ENCODE measurements at regions not wholly inside any gene's neighbourhood (a gene's known extent, or its start where the extent isn't known, plus 50 kb on each side); places are given as distances from the start of the nearest gene placed in this dataset.

DNA sequence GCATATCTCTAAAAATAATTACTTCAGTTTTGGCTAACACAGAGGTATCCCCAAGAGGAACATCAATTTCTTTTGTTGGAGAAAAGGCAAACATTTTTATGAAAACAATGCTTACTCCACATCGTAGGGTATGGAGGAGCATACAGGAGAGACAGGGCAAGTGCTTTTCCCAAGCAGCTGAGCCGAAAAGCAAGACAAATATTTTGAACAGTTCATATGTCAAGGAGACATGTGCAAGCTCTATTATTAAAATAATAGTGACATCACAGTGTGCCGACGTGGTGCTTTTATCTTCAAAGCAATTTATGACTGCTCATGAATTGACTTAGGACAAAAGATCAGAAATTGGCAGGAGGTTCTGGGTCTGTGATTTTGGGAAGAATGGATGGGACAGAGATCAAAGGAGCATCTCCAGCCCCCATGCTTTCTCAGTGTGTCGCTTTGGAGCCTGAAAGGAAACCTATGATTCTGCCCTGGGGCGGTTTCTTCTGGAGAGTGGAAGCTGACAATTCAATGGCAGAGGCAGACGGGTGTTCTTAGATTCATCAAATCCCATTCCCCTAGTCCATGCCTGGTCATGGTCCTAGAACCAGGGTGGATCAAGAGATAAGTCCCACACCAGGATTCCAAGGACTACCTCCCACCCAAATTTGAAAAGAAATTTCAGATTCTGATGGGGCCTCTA, 97.1 kb downstream of the JCAD start:
- DNase-seq: no peak

DNA sequence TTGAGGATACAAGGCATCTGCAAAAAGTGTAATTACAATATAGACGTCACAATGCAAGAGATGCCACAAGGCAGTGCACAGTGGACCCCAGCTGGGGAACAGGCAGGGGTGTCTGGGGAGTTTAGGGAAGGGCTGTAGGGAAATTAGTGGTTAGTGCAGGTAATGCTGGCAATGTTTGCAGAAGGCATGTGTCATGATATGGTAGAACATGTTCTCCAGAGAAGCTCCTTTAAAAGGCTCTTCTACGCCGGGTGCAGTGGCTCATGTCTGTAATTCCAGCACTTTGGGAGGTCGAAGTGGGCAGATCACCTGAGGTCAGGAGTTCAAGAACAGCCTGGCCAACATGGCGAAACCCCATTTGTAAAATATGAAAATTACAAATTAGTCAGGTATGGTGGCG, 98.0 kb downstream of the JCAD start:
- DNase-seq: no peak

DNA sequence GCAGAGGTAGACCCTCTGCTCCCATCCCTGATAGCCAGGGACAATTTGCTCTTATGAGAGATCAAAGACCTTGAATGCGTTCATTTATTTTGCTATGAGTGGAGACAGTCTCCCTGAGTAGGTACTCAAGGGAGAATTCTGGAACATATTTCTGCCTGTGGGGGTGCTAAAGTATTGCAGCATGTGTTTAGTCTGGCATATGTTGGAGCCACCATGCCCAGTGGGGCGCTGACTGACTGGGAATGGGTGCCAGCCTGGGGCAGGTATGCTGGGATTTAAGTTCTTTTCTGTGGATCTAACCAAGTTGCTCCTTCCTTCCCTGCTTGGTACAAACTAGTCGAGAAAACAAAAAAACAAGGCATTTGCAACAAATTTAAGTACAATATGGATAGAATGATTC, 99.1 kb downstream of the JCAD start:
- DNase-seq: no peak

GRCh38 chr10:29959586-29959985, 99.8 kb downstream of the JCAD start:
- DNase-seq: no peak

DNA sequence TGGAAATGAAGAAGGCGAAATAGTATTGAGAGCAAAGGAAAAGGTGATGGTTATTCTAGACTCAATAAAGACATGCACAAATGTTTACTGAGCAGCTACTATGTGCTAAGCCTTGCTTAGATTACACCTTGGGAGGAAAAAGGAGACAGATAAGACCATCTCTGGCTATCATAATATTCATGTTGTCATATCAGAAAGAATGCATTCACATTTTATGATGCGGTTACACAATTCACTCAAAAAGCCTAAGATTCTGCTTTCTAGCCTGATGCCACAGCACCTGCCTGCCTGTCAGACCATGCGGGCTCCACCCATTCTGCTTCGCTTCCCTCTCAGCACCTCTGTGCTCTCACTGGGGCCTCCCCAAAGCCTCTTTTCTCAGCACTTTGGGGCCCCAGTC, 100.9 kb downstream of the JCAD start:
- DNase-seq: no peak

DNA sequence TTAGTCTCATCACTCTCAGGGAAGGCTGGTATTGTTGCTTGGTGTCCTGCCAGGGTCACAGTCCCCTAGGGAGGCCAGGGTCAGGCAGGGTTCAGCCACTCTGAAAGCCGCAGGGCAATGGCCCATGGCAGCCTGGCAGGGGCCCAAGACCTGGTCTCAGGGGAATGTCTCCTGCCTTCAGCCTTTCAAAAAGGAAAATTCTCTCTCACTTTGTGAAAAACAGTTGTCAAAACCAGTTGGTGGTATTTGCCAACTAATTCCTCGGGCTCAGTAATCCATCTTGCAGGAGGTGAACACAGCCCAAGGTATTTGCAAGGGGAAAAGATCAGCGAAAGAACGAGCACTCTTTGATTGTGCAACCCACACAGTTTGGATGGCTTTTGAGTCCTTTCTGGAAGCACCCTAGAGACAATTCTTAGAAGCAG, 101.5 kb downstream of the JCAD start:
- peak; percentile 30 for DNase-seq

DNA sequence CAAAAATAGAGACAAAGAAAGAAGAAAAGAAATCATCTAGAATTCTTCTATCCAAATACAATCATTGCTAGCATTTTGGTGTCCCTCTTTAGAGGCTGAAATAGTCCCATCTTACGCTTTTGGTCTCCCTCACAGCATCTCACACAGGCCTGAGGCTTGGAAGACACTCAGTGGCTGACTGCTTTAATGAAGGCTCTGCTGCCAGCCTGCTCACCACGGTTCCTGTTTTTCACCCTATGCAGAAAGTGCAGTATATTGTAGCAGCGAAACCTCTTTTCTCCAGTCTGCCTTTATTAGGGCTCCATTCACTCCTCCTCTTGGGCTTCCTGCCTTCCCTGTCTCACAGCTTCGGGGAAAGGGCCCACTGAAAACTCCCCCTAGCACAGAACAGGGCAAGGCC, 102.2 kb downstream of the JCAD start:
- no peak for DNase-seq

- DNase-seq: no peak
These were observed 103.0 kb downstream of the JCAD start for GRCh38 chr10:29956335-29956924.

- DNase-seq: no peak
These were observed 104.0 kb downstream of the JCAD start for GRCh38 chr10:29955329-29955935.

- DNase-seq: no peak
These were observed 107.9 kb downstream of the JCAD start for GRCh38 chr10:29951441-29951931.

DNA sequence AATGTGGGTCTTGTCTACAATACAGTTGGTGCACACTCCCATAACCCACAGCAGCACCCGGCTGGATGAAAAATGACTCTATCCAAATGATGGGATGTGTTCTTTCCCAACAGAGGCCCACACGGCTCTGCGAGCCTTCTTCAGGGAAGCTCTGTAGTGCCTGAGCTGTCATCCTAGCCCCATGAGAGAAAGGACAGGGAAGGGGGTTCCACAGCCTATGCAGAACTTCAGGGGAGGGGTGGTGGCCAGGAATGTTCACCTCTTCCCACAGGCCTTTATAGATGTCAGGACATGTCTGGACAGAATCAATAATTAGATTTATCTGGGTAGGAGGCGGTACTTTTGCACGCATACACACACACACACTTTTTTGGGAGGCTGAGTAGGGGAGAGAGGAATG, 109.0 kb downstream of the JCAD start:
- no peak for DNase-seq

DNA sequence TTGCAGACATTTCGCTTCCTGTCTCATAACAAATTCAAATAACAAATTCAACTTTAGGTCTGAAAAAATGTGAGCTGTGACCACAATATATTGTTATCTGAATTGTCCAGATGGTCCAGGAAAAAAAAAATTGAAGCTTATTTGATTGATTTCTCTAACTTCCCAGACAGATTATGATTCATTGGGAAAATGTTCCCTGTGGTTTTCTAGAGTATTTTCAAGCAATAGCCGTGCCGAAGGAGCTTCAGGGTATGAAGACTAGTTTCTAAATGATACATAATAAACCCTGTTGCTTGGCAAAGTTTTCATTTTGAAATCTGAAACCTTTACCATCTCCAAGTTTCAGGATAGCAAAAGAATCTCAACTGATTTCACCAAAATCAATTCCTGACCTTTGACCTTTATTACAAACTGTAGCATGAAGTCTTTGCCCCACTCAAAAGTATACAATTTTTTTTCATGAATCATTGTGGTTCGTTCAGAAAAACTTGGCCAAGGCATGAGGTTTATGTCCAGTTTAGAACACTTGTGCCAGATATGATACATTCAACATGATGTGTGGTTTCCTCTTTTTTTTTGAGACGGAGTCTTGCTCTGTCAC, 109.9 kb downstream of the JCAD start:
- DNase-seq: no peak

- DNase-seq: no peak
These were observed 110.5 kb downstream of the JCAD start for GRCh38 chr10:29948881-29949355.

DNA sequence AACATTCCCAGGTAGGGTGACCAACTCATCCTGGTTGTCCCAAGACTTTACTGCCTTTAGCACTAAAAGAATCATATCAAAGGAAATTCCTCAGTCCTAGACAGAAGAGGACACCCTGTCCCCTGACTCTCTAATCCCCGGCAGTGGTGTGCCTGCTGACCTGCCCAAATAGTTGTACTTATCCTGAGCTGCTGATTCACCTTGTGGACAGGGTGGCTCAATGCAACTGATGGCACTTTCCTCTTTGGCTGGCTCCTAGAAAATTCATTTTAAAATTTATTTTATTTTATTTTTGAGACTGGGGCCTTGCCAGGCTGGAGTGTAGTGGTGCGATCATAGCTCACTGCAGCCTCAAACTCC, 111.7 kb downstream of the JCAD start:
- DNase-seq: no peak

- DNase-seq: no peak
These were observed 112.3 kb downstream of the JCAD start for GRCh38 chr10:29946953-29947700.

GRCh38 chr10:29946614-29946952, 112.8 kb downstream of the JCAD start:
- no peak for DNase-seq

- no peak for DNase-seq
These were observed 117.9 kb downstream of the JCAD start for GRCh38 chr10:29941476-29941875.

GRCh38 chr10:29932991-29933390, 126.4 kb downstream of the JCAD start:
- DNase-seq: no peak

DNA sequence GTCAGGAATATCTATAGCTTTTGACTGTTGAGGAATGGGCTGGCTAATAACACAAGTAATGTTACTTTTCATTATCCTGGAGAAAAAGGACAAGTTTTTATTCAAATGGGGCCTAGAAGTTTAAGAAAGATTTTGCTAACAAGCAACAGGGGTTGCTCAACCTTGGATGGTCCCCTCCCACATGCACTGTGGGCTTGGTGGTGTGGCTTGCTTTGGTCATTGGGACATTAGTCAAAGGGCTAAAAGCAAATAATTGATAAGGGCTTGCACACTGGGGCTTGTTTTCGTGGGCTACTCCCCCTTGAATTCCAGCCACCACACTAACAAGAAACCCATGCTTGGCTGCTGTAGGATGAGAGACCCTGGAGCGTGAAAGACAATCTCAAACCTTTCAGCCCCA, 127.6 kb downstream of the JCAD start:
- DNase-seq: no peak

DNA sequence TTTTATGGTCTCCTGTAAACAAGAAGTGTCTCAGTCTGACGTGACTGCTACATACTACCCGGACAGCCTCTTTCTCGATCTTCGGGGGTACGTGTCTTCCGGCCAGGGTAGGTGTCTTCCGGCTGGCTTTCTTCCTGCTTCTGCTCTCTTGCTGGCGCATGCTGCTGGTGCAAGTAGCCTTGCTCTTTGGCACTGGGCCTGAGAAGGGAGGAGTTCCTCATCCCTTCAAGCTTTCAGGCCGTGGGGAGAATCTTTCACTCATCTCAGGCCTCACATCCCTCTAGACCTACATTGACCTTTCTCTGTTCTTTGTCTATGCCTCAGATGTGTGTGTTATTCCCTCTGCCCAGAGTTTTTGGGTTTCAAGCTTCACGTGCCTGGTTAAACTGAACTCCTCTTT, 130.4 kb downstream of the JCAD start:
- no peak for DNase-seq

DNA sequence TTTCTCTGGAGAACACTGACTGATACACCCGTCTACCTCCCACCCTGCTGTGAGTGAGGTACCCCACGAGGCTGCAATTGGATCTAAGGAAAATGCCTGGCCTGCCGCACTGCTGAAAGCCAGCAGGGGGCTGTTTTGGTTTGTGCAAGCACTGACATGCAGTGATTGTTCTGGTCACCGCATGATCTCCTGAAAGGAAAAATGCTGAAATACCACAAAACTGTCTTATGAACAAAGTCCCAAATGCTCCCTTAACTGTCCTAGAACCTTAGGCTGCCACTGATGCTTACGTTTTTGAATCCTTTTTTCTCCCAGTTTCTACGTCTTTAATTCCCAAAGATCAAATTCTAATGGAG, 132.7 kb downstream of the JCAD start:
- DNase-seq: peak; percentile 50

GRCh38 chr10:29925771-29926692, 133.4 kb downstream of the JCAD start:
- DNase-seq: no peak

All from retina (tissue), 1 donor.